ENCODE measurements at regions not wholly inside any gene's neighbourhood (a gene's known extent, or its start where the extent isn't known, plus 50 kb on each side); places are given as distances from the start of the nearest gene placed in this dataset.

GRCh38 chr12:72135021-72135301, 137.2 kb upstream of the TRHDE start:
- no peaks in the 10 kb centered on the region for H3K36me3 ChIP-seq
- H3K4me3 ChIP-seq: no peak overlapping the region
- H3K9me3 ChIP-seq (ENCODE audit: low read depth): no peaks in the 10 kb centered on the region
- no peak for TF ChIP-seq CTCF (IDR thresholded peaks at IDR 0.05; ENCODE audit: low read depth, low read length)
- DNase-seq (ENCODE audit: low read depth in 1 of 2, low spot score in 1 of 2): no peak
- no peaks in the 10 kb centered on the region for H3K4me1 ChIP-seq (ENCODE audit: low read depth)
- H3K27ac ChIP-seq: no peak overlapping the region
- H3K27me3 ChIP-seq: no peaks in the 10 kb centered on the region

DNA sequence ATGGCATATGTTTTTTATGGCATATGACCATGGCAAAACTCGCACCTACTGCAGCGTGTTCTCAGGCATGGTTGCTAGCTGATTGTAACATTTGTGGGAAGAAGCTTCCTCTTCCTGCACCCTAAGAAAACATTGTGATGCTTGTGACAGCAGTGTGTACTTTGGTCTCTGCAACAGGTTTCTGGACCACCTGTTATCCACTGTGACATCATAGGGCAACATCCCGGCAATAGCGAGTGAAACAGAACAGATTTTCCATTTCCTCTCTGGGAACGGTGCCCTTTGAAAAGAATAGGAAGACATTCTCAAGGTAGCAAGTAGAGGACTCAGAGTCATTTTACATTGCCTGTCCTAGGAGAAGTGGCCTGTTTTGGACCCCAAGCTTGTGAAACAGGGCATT, 135.4 kb upstream of the TRHDE start:
- Histone ChIP-seq H3K27ac (no peak overlapping the region), H3K4me3 (no peak overlapping the region), H3K9me3 (ENCODE audit: low read depth) (no peaks in the 10 kb centered on the region), H3K36me3 (no peaks in the 10 kb centered on the region), H3K27me3 (no peaks in the 10 kb centered on the region), H3K4me1 (ENCODE audit: low read depth) (no peaks in the 10 kb centered on the region)
- TF ChIP-seq CTCF (IDR thresholded peaks at IDR 0.05; ENCODE audit: low read depth, low read length): no peak
- DNase-seq (ENCODE audit: low read depth in 1 of 2, low spot score in 1 of 2): no peak

GRCh38 chr12:72139411-72139810, 132.8 kb upstream of the TRHDE start:
- TF ChIP-seq CTCF (IDR thresholded peaks at IDR 0.05; ENCODE audit: low read depth, low read length): no peak
- Histone ChIP-seq H3K4me3 (no peak overlapping the region), H3K36me3 (no peaks in the 10 kb centered on the region), H3K27ac (no peak overlapping the region), H3K9me3 (ENCODE audit: low read depth) (no peaks in the 10 kb centered on the region), H3K4me1 (ENCODE audit: low read depth) (no peaks in the 10 kb centered on the region), H3K27me3 (no peaks in the 10 kb centered on the region)
- DNase-seq (ENCODE audit: low read depth in 1 of 2, low spot score in 1 of 2): no peak

- Histone ChIP-seq H3K4me1 (ENCODE audit: low read depth) (no peaks in the 10 kb centered on the region), H3K4me3 (no peak overlapping the region), H3K9me3 (ENCODE audit: low read depth) (no peaks in the 10 kb centered on the region), H3K36me3 (no peaks in the 10 kb centered on the region), H3K27ac (no peak overlapping the region), H3K27me3 (no peaks in the 10 kb centered on the region)
- TF ChIP-seq CTCF (IDR thresholded peaks at IDR 0.05; ENCODE audit: low read depth, low read length): no peak
- no peak for DNase-seq (ENCODE audit: low read depth in 1 of 2, low spot score in 1 of 2)
Observed at GRCh38 chr12:72141381-72141780, 130.8 kb upstream of the TRHDE start.

GRCh38 chr12:72144553-72144952, 127.6 kb upstream of the TRHDE start:
- TF ChIP-seq CTCF (IDR thresholded peaks at IDR 0.05; ENCODE audit: low read depth, low read length): no peak
- no peaks in the 10 kb centered on the region for H3K4me1 ChIP-seq (ENCODE audit: low read depth)
- H3K36me3 ChIP-seq: no peaks in the 10 kb centered on the region
- H3K27me3 ChIP-seq: no peaks in the 10 kb centered on the region
- H3K27ac ChIP-seq: no peak overlapping the region
- H3K9me3 ChIP-seq (ENCODE audit: low read depth): no peaks in the 10 kb centered on the region
- H3K4me3 ChIP-seq: no peak overlapping the region
- no peak for DNase-seq (ENCODE audit: low read depth in 1 of 2, low spot score in 1 of 2)

GRCh38 chr12:72146495-72146894, 125.7 kb upstream of the TRHDE start:
- no peak overlapping the region for H3K4me3 ChIP-seq
- TF ChIP-seq CTCF (IDR thresholded peaks at IDR 0.05; ENCODE audit: low read depth, low read length): no peak
- H3K4me1 ChIP-seq (ENCODE audit: low read depth): no peaks in the 10 kb centered on the region
- DNase-seq (ENCODE audit: low read depth in 1 of 2, low spot score in 1 of 2): no peak
- H3K36me3 ChIP-seq: no peaks in the 10 kb centered on the region
- H3K27ac ChIP-seq: no peak overlapping the region
- no peaks in the 10 kb centered on the region for H3K9me3 ChIP-seq (ENCODE audit: low read depth)
- H3K27me3 ChIP-seq: no peaks in the 10 kb centered on the region

Measured in cardiac muscle cell (in vitro differentiated cells and primary cell).